Gastroesophageal sphincter (tissue), 3 donors: ENCODE measurements at regions not wholly inside any gene's neighbourhood (a gene's known extent, or its start where the extent isn't known, plus 50 kb on each side); places are given as distances from the start of the nearest gene placed in this dataset.

ENCODE experiments used
- POLR2AphosphoS5 ChIP-seq: sonication (generic); formaldehyde crosslinking; IDR thresholded peaks from one replicate; pipeline ENCODE4 v1.6.1; 2017; ENCODE audit warnings: antibody characterized with exemption
- TF ChIP-seq, protein P1 (sequence below), 4 experiments: fragments of 200-600 bp in 2 of 4; fragments of 450-650 bp in 2 of 4; sonication (generic) in 1 of 4; IDR thresholded peaks; one replicate each; pipeline ENCODE4 v1.5.1; 2017 to 2019; ENCODE audit warnings: antibody characterized with exemption in 4 of 4, mild to moderate bottlenecking in 2 of 4, moderate library complexity in 2 of 4

DNA sequence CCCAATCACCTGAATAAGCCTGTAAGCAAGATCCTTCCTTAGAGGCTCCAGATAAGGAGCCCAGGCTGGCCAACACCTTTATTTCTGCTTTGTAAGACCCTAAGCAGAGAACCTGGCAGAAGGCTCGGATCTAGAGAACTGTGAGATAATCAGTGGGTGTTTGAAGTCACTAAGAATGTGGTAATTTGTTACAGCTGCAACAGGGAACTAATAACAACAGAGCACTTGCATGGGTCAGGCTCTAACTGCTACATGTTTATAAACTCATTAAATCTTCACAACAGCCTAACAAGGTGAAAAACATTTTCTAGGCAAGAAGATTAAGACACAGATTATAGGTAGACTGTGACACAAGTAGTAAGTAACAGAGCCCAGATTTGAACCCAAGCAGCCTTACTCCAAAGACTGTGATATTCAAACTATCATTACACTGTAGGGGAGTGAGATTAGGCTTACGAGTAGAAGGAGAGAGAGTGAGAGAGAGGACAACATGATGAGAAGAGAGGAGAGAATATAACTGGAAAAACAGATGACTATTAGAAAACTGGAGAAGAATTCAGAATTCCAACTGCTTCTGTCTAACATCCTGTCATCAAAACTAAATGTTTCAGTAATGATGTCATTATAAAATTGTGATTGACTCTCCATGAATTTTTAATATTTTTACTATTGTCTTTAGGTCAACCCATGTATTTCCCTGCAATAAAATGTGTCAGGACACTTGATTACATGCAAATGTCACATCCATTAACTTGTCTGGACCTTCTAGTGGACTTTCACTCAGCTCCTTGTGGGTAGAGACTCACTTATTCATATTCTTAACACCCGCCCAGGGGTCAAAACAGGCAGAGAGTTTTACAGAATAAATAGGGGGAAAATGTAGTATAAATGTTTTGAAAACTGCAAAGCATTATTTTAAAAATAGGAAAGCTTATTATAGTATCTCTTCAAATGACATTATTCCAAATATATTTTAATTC lies 290.9 kb upstream of the RGMB start:
- no peak for TF ChIP-seq POLR2AphosphoS5
- TF ChIP-seq, protein P1, sequence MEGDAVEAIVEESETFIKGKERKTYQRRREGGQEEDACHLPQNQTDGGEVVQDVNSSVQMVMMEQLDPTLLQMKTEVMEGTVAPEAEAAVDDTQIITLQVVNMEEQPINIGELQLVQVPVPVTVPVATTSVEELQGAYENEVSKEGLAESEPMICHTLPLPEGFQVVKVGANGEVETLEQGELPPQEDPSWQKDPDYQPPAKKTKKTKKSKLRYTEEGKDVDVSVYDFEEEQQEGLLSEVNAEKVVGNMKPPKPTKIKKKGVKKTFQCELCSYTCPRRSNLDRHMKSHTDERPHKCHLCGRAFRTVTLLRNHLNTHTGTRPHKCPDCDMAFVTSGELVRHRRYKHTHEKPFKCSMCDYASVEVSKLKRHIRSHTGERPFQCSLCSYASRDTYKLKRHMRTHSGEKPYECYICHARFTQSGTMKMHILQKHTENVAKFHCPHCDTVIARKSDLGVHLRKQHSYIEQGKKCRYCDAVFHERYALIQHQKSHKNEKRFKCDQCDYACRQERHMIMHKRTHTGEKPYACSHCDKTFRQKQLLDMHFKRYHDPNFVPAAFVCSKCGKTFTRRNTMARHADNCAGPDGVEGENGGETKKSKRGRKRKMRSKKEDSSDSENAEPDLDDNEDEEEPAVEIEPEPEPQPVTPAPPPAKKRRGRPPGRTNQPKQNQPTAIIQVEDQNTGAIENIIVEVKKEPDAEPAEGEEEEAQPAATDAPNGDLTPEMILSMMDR (IDR thresholded peaks at IDR 0.05), result no peak
